8988T (cell line): ENCODE measurements at regions not wholly inside any gene's neighbourhood (a gene's known extent, or its start where the extent isn't known, plus 50 kb on each side); places are given as distances from the start of the nearest gene placed in this dataset.
"Not testable (repeated sequence)": the region's sequence is repeated elsewhere in the genome, so short reads cannot be mapped to it uniquely, and the experiment has no call there.

Experiments
- DNase-seq: peaks from one replicate; pipeline ENCODE4 v3.0.0; 2011

- no peak for DNase-seq
Observed at GRCh38 chr7:16130111-16131110, 290.9 kb downstream of the CRPPA start.

- no peak for DNase-seq
Observed at GRCh38 chr7:16129431-16130110, 291.8 kb downstream of the CRPPA start.

- DNase-seq = no peak
Observed at GRCh38 chr7:16123117-16123770, 298.1 kb downstream of the CRPPA start.

- DNase-seq = no peak
Observed at GRCh38 chr7:16121876-16122390, 299.4 kb downstream of the CRPPA start.

- no peak for DNase-seq
Observed at GRCh38 chr7:16115374-16115773, 306.0 kb downstream of the CRPPA start.

GRCh38 chr7:16114633-16115032 lies 306.7 kb downstream of the CRPPA start:
- DNase-seq = no peak

- no peak for DNase-seq
Observed at GRCh38 chr7:16114071-16114470, 307.3 kb downstream of the CRPPA start.

GRCh38 chr7:16113058-16113457 lies 308.3 kb downstream of the CRPPA start:
- DNase-seq = no peak

GRCh38 chr7:16106869-16107268 lies 314.5 kb downstream of the CRPPA start:
- DNase-seq = no peak

GRCh38 chr7:16106300-16106699 lies 315.0 kb downstream of the CRPPA start:
- no peak for DNase-seq

- no peak for DNase-seq
Observed at GRCh38 chr7:16099302-16099849, 322.0 kb downstream of the CRPPA start.

- DNase-seq = no peak
Observed at GRCh38 chr7:16098585-16099179, 322.7 kb downstream of the CRPPA start.

GRCh38 chr7:16098058-16098457 lies 323.3 kb downstream of the CRPPA start:
- no peak for DNase-seq

GRCh38 chr7:16095171-16095950 lies 326.0 kb downstream of the CRPPA start:
- DNase-seq = no peak

GRCh38 chr7:16094651-16095050 lies 326.7 kb downstream of the CRPPA start:
- no peak for DNase-seq

- no peak for DNase-seq
Observed at GRCh38 chr7:16092711-16093110, 328.6 kb downstream of the CRPPA start.

- DNase-seq = no peak
Observed at GRCh38 chr7:16091701-16092310, 329.5 kb downstream of the CRPPA start.

- no peak for DNase-seq
Observed at GRCh38 chr7:16089801-16090200, 331.5 kb downstream of the CRPPA start.

GRCh38 chr7:16089191-16089590 lies 332.1 kb downstream of the CRPPA start:
- no peak for DNase-seq

GRCh38 chr7:16086743-16087142 lies 334.6 kb downstream of the CRPPA start:
- no peak for DNase-seq

- DNase-seq = not testable (repeated sequence)
Observed at GRCh38 chr7:16085780-16086179, 335.6 kb downstream of the CRPPA start.
